HG03135 (cell line): ENCODE measurements at regions not wholly inside any gene's neighbourhood (a gene's known extent, or its start where the extent isn't known, plus 50 kb on each side); places are given as distances from the start of the nearest gene placed in this dataset.
"Not testable (repeated sequence)": the region's sequence is repeated elsewhere in the genome, so short reads cannot be mapped to it uniquely, and the experiment has no call there.

ENCODE experiments used
- ATAC-seq: cut with Tn5 transposase; IDR thresholded peaks from one replicate; pipeline ENCODE4 v1.9.1; 2021; ENCODE audit warnings: mild to moderate bottlenecking, moderate library complexity; ENCODE audit not compliant: unreplicated experiment

GRCh38 chr2:143936538-143936847, 583.4 kb downstream of the ZEB2 start:
- ATAC-seq = no peak

- ATAC-seq = no peak
These were observed 584.5 kb downstream of the ZEB2 start for GRCh38 chr2:143935482-143935752.

DNA sequence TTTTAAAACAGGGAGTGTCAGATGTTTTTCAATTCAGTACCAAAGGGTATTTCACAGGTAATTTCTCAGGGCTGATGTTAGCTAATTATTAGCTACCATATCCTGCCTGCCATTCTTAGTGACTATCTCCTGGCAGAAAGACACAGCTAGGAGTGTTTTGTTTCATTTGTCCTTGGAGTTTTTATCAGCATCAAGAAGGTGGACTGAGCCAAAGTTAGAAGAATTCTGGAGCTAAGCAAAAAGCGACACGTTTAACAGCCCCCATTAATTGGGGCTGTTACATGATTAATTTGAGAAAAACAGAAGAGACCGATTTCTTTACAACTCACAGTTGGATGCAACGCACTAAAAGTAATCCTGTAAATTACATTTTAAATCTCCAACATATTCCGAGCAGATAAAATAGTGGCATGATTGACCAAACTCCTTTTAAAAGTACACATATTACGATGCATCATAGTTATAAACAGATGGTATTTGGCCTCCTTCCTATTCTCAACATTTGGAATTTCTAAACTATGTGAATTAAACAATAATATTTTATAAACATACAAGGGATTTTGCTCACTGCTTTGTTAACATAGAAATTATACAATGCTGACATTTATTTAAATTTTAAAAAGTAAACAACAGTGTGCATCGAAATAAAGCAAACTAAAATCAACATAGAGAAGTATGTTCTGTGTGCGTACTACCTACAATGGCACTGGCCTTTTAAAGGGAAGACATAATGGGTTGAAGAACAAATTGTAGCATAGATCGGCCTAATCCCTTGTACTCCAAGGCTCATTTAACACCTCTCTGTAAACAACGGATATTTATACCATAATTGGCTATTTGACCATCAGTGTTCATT, 585.1 kb downstream of the ZEB2 start:
- no peak for ATAC-seq

GRCh38 chr2:143933946-143934569, 585.9 kb downstream of the ZEB2 start:
- ATAC-seq = no peak

GRCh38 chr2:143930891-143931290, 589.0 kb downstream of the ZEB2 start:
- ATAC-seq = no peak

DNA sequence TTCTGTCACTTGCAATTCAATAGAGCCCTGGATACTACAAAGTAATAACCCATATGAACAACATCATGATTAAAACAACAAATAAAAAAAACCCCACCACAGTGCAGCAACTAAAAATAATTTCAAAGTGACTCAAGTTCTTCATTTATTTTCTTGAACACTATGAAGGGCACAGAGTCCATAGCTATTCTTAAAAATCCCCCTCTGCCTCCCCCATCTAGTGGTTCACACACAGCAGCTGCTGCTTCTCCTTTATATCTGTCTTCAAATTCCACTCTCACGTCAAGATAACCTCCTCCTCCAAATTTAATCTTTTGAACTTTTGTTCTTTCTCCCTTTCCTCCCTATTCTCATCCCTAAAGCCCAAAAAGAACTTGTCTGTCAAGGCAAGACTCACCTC, 591.3 kb downstream of the ZEB2 start:
- ATAC-seq = no peak

- no peak for ATAC-seq
These were observed 591.7 kb downstream of the ZEB2 start for GRCh38 chr2:143928184-143928583.

DNA sequence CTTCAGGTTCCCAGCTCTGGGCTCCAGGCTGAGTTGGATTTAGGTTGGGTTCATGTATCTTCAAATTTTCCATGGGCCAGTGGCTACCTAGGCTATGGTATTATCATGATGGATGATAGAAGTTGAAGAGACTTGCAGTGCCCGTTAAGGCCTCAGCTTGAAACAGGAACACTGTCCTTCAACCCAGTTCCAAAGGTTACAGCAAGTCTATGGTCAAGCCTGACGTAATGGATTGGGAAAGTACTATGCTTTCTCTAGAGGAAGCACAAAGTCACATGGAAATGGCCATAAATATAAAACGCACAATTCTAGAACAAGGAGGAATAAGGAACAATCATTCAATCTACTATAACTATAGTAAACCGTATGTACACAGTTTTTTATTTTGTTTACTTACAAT, 593.2 kb downstream of the ZEB2 start:
- no peak for ATAC-seq

DNA sequence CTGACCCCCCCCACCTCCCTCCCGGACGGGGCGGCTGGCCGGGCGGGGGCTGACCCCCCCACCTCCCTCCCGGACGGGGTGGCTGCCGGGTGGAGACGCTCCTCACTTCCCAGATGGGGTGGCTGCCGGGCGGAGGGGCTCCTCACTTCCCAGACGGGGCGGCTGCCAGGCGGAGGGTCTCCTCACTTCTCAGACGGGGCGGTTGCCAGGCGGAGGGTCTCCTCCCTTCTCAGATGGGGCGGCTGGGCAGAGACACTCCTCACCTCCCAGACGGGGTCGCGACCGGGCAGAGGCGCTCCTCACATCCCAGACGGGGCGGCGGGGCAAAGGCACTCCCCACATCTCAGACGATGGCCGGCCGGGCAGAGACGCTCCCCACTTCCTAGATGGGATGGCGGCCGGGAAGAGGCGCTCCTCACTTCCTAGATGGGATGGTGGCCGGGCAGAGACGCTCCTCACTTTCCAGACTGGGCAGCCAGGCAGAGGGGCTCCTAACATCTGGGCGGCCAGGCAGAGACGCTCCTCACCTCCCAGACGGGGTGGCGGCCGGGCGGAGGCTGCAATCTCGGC, 597.6 kb downstream of the ZEB2 start:
- not testable (repeated sequence) for ATAC-seq

DNA sequence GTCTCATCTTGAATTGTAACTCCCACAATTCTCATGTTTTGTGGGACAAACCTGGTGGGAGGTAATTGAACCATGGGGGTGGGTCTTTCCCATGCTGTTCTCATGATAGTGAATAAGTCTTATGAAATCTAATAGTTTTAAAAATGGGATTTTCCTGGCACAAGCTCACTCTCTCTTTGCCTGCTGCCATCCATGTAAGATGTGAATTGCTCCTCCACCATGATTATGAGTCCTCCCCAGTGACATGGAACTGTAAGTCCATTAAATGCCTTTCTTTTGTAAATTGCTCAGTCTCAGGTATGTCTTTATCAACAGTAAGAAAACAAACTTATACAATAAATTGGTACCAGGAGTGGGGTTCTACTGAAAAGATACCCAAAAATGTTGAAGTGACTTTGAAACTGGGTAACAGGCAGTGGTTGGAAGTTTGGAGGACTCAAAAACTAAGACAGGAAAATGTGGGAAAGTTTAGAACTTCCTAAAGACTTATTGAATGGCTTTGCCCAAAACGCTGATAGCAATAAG, 601.4 kb downstream of the ZEB2 start:
- ATAC-seq = no peak

DNA sequence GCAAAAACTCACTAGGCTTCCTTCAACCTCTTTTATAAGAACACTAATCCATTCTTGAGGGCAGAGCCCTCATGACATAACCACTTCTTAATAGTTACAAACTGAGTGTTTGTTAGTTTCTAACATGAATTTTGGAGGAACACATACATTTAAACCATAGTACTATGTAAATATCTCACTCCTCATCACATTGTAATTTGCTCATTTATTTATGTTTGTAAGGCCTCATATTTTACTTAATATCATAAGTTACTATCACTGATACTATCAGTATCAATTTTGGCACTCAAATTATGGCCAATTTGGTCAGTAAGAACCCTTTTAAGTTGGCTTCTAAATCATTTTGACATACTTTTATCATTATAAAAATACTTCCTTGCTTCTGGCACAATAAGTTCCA, 603.1 kb downstream of the ZEB2 start:
- ATAC-seq = no peak

DNA sequence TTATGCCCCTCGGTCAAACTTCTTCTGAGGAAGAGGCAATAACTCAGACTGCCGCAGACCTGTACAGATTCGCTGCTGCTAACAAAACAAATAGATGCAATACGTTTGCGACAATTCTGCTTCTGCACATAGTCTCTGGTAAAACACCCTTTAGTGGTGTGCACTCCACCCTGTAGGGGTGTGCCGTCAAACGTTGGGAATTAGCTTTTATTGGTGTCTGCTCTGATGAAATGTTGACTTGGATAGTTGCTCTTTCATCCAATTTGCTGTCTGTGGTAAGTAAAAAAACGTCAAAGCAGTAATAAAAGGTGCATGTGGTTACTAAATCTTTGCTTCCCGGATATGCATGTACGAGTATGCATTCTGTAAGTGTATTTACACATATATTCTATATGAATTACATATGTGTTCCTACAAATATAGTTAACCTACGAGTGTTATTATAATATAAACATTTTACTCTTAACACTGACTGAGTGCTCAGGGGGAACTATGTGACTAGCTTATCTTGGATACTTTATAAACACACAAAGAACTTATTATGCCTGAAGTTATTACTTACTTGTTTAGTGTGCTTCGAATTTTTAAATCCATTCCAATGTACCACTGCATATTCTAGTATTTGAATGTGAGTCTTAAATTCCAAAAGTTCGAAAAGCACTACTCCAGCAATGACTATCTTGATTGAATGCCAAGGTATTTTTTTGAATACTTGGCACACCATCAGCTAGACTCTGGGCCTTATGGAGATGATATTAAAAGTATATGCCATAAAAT, 610.2 kb downstream of the ZEB2 start:
- no peak for ATAC-seq

GRCh38 chr2:143908843-143909242, 611.1 kb downstream of the ZEB2 start:
- no peak for ATAC-seq

GRCh38 chr2:143907801-143908200, 612.1 kb downstream of the ZEB2 start:
- ATAC-seq = no peak

- no peak for ATAC-seq
These were observed 613.1 kb downstream of the ZEB2 start for GRCh38 chr2:143906850-143907249.

DNA sequence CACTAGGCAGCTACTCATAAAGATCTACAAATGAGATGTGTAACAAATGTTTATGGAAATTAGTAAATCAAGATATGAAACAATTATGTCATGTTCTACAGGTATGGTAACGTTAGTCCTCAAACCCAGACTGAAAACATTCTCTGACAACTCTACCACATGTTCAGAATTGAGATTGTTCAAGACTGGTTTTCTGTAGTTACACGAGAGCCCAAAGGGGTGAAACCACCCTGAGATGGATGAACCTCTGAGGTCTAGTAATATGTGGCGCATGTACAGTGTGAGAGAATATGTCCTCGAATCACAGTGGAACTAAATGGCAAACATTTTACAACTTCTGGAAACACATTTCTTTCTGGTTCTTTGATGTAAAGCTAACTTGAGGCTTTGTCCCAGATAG, 614.3 kb downstream of the ZEB2 start:
- no peak for ATAC-seq

GRCh38 chr2:143903172-143903856, 616.6 kb downstream of the ZEB2 start:
- ATAC-seq = no peak

DNA sequence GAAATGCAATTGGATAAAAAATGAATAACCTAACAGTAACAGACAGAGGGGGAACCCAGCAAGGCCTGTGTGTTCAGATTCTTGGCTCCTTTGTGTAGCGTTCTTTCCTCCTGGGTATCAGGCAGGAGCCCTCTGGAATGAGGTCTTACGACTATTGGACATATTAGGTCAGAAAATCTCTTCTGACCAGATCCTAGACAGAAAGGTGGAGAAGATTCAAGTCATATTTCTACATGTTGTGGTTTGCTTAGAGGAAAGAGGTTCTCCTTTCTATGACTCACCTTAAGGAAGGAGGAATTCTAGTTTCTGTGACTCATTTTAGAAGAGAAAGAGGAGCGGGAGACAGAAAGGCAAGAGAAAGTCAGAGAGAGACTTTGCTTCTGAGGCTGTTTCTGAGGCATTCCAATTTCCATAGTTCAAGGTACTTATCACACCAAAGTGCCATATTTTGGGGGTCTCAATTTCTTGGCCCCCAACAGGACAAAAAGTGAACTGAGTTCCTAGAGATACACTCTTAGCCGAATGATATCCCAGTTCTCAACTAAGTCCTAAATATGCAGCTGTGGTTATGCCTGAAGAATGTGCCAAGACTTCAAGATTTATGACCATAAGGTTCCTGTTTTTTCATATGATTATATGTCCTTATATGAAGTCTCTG, 618.6 kb downstream of the ZEB2 start:
- ATAC-seq = peak; percentile 66

GRCh38 chr2:143899987-143900386, 619.9 kb downstream of the ZEB2 start:
- no peak for ATAC-seq

- ATAC-seq = no peak
These were observed 626.5 kb downstream of the ZEB2 start for GRCh38 chr2:143893371-143893770.
